ENCODE measurements at regions not wholly inside any gene's neighbourhood (a gene's known extent, or its start where the extent isn't known, plus 50 kb on each side); places are given as distances from the start of the nearest gene placed in this dataset.

DNA sequence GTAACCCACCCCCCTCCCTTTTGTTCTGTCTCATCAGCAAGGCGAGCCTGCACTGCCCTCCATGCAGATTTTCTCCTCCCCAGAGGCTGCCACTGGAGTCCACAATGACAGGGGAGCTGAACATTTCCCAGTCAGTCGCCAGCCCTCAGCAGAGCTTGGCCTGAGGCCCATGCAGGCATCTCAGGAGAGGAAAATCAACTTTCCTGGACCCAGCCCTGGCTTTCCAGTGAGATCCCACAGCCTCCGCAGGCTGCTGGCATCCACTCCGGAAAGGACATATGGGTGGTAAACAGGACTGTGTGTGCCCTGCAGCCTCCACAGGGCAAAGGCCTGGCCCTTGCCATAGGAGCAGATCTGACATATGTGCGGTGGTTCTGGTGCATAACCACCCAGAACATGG, 253.8 kb downstream of the TNS1 start:
- no peak for DNase-seq (ENCODE audit: low read depth in 3 of 3)

DNA sequence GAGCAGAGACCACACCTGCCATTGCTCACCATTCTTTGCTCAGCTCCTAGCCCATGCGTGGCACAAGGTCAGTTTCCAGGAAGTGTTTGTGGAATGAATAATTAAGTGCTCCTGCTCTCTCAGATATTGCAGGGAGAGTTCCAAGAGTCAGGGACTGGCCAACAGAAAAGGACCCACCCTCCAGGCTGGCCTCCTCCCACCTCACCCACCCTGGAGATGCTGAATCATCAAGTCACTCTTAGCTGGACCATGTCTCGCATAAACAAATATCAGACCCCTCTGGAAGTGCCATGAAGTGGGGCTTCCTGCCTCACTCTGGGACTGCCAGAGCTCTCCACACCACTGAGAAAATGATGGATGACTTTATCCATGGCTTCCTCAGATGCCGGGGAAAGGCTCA, 256.0 kb downstream of the TNS1 start:
- DNase-seq (ENCODE audit: low read depth in 3 of 3) = no peak

DNA sequence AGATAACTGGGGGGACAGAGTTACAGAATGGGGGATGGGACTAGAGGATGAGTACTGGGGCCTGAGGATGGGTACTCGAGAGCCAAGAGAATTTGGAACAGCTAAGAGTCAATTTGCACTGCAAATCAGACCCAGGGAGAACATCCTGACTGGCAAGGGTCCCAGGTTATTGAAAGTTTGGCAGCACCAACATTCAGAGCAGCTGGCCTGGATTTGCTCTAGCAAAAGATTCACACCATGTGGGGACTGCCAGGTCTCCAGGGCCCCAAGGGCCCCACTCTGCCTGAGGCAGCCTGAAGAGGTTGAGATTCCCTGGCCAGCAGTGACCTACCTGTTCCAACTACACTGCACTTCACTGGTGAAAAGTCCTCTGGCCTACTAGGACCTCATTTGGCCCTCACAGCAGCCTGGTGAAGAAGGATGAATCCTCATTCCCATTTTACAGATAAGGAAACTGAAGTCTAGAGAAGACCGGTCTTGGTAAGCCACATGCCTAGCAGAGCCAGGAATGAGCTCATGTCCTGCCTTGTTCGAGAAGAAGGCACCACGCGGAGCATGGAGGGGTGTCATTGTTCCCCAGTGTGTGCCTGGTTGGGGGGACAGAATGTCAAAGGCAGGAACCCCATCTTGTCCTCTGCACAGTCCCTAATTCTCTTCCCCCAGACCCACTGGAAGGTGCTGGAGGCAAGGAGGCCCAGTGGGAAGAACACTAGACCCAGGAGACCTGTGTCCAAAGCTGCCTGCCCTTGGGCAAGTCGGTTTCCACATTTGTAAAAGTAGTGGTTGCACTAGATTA, 258.6 kb downstream of the TNS1 start:
- no peak for DNase-seq (ENCODE audit: low read depth in 3 of 3)

DNA sequence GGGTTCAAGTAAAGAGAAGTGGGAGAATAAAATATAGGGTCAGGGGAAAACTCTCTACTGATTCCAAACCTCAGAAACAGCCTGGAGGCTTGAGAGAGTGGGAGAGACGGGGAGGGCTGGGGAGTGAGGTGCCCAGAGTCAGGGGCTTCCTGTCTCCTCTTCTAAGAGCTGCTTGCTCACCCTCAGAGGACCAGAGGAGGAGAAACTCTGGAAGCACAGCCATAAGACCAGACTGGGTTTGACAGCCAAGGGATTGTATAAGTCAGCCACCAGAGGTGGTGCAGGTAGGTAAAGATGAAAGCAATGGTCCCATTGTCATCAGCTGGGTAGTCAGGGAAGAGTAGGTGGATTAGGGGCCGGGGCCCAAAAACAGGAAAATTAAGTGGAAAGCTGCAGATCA, 259.4 kb downstream of the TNS1 start:
- DNase-seq (ENCODE audit: low read depth in 3 of 3) = no peak

DNA sequence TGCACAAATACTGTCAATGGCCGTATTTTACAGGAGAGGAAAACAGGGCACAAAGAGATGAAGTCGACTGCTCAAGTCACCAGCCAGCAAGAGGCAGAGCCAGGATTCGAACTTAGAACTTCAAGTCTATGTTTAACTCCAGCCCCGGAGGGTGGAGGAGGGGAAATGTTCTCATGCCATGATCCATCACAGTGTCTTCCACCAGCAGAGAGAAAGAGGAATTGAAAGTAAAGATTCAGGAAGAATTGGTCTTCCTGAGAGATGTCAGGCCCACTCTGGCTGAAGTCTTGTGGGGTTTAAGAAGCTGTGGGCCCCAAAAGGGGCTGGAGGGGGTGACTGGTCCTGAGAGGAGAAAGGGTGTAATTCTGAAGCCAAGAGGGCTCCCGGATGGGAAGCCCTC, 260.0 kb downstream of the TNS1 start:
- DNase-seq (ENCODE audit: low read depth in 3 of 3) = no peak

DNA sequence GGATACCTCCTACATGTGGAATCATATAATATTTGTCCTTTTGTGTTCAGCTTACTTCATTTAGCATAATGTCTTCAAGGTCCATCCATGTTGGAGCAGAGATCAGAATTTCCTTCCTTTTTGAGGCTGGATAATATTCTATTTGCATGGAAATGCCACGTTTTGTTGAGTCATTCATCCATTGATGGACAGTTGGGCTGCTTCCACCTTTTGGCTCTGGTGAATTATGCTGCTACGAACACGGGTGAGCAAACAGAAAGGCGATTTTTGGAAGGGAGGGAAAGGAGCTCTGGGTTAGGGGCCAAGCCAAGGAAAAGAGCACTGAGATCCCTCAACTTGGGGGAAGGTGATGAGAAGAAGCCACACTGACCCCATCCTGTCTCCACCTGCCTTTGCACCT, 260.5 kb downstream of the TNS1 start:
- DNase-seq (ENCODE audit: low read depth in 3 of 3) = no peak

DNA sequence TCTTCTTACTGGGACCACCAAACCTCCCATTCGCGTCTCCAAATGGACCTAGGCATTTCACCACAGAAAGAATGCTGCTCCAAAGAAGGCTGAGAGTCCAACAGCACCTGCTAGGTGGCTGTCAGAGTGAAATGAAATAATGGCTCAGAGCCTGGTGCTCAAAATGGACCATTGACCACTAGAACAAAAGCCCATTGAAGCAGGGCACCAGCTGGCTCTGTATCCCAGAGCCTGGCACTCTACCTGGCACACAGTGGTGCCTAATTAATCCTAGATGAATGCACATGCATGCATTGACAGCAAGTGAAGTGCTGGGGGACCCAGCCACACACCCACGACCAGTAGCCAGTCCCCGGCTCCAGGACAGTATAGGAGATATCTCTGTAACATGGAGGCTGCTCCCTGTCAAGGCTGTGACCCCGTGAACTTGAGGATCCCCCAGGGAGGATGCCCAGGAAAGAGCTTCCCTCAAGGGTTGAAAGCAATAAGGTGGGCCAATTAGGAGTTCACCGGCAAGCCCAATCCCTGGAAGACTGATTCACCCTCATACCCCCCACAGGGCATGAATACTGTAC, 261.3 kb downstream of the TNS1 start:
- DNase-seq (ENCODE audit: low read depth in 3 of 3) = no peak

DNA sequence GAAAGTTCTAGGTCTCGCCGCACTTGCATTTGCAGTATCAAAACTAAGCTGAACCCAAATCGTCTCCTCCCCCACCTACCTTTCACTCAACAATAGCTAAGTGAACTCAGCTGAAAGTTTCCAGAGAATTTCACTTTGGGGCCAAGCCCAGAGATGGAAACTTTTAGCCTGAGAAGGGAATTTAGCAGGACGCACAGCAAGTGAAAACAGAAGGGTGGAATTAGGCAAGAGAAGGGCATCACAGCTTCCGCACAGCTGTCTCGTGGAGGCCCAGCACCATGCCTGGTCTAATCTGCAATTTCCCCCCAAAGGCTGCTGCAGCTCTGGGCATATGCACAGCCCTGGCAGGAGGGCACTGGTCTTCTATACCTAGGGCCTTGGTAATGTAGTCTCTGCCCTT, 262.0 kb downstream of the TNS1 start:
- DNase-seq (ENCODE audit: low read depth in 3 of 3) = no peak

DNA sequence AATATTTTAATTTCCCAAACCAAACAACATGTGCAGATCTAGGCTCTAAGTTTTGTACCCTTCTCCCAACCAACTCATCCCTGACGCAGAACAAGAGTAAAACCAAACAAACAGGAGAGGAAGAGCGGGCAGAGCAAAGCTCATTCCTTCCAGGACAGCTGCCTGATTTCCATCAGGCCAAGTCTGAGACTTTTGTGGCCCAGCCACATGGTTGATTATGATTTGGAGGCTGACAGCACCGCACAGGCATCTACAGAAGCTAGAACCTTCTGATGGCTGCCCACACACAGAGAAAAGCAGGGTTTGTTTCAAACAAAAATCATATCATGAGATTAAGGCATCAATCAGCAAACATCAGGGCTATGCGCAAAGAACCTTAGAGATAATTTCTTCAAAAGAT, 262.6 kb downstream of the TNS1 start:
- no peak for DNase-seq (ENCODE audit: low read depth in 3 of 3)

DNA sequence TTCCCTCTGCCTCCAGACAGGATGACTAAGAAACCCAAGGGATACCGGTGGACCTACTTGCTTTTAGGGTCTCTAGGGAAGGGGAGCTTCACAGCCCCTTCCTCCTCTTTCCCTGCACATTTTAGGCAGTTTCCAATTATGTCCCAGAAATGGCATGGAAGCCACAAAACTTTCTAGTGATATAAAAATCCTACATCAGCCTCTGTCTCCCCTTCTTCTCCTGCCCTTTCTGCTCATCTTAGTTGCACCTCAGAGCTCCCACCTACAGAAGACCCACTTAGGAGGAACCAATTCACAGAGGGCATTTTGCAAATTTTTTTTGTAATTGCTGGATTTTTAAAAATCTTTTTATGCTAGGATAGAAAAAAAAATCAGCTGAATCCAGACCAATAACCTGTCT, 263.1 kb downstream of the TNS1 start:
- DNase-seq (ENCODE audit: low read depth in 3 of 3) = no peak

DNA sequence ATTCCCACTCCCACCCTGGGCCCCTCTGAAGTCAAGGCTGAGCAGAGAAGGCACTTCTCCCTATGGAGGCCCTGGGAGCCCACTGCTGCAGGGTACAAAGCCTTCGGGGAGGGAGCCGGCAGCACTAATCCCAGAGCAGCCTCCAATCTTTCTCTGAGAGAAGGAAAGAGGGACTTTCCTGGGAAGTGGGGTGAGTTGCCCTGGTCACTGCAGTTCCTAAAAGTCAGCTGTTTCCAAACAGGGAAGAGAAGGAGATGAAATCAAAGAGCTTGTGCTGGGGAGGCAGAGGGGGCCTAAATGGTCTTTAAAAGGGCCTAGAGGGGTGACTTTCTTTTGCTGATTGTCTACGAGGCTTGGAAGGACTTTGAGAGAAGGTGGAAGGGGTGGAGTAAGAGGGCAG, 264.7 kb downstream of the TNS1 start:
- DNase-seq (ENCODE audit: low read depth in 3 of 3) = no peak

DNA sequence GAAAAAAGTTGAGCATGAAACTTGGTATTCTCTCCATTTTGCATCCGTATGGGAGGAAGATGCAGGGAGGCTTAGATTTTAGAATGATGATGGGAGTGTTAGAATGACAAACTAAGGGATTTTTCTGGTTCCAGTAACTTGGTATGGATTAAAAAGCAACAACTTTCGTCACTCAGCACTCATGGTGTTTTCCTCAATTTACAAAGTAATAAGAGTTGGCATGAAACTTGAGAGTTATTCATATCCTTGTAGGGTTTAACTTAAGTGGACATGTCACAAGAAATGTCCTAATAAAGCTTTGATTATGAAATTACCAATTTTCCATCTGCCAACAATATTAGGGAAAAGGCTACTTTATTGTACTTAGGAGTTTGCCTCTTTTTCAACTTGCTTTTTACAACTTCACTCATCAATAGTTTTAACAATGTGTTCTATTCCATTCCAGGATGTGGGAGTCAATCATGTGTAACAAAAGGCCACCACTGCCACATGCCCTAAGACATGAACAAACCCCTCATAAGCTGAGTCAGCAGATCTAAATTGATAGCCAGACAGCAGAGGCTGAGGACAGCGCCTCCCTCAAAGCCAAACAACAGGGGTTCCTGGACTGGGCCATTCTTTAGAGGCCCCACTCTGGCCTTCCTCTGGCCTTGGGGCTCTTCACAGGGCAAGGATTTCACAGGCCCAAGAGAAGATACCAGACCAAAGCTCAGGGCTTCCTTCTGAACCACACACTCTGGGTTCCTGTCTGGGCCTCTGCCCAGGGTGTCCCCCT, 265.8 kb downstream of the TNS1 start:
- no peak for DNase-seq (ENCODE audit: low read depth in 3 of 3)

DNA sequence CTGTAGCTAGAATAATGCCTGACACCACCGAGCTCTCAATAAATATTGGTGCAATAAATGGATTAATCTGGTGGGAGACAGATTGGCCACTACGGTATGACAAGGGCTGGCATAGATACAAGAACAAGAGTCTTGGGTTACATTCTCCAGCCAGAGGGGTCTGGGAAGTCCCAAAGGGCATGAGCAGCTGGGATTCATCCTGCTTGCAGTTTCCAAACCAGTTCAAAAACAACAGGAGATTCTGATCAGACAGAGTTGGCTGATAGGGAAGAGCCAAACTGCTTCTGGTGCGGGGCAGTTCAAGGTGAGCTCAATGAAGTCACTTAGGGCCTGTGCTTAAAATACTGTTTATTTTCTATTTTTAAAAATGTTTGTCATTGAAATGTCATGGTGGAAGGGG, 266.9 kb downstream of the TNS1 start:
- no peak for DNase-seq (ENCODE audit: low read depth in 3 of 3)

DNA sequence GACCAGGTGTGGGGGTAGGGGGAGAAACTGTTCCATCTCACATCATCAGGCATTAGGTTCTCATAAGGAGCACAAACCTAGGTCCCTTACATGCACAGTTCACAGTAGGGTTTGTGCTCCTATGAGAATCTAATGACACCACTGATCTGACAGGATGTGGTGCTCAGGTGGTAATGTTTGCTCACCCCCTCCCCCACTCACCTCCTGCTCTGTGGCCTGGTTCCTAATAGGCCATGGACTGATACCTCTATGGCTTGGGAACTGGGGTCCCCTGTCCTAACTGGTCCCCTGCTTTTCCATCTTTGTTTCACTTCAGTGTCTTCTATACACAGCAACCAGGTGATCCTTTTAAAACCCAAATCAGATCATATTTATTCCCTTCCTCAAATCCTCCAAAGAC, 267.8 kb downstream of the TNS1 start:
- no peak for DNase-seq (ENCODE audit: low read depth in 3 of 3)

DNA sequence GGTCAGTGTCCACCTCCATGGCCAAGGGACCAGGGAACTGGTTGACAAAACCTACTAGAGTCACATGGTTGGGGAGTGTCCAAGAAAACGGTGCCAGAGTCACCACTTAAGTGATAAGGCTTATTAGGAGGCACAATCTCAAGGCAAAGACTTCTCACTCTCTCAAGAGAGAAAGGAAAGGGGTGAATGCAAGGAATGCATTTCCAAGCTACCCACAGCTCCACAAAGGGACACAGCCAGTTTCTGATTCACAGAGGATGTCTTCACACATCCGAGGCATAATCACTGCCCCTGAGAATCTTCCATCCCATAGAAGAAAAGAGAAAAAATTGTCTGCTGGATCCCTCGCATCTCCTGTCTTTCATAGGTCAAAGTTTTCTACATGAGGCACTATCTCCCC, 269.3 kb downstream of the TNS1 start:
- no peak for DNase-seq (ENCODE audit: low read depth in 3 of 3)

DNA sequence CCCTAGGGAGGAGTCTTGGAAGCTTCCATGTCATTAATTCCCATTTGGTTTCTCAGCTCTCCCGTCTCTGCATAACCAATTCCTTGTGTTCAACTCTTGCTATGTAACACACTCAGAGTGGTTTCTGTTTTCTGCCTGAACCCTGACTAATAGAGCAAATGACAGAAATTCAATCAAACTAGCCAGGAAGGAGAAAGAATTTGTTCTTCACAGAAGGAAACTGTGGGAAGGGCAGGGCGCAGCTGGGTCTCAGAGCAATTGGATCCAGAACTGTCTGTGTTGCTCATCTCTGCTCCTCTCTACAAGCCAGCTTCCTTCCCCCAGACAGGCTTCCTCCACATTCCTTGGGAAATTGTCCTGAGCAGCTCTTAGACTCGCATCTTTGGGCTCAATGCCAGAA, 269.8 kb downstream of the TNS1 start:
- no peak for DNase-seq (ENCODE audit: low read depth in 3 of 3)

DNA sequence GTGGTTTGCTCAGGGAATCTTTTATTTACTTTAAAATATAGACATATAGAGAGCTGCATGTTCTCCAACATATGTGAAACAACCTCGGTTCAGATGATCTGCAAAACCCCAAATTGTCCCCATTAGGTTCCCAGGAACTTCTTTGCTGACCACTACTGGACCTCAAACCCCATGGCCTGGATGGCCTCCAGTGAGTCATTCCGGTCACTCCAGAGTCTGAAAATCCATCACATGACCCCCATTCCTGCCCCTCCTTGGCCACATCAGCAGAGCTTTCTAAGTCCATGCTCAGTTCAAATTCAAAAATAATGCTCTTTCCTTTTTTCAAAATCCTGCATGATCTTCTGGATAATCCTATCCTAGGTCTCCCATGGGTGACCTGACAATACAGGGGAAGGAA, 271.0 kb downstream of the TNS1 start:
- no peak for DNase-seq (ENCODE audit: low read depth in 3 of 3)

DNA sequence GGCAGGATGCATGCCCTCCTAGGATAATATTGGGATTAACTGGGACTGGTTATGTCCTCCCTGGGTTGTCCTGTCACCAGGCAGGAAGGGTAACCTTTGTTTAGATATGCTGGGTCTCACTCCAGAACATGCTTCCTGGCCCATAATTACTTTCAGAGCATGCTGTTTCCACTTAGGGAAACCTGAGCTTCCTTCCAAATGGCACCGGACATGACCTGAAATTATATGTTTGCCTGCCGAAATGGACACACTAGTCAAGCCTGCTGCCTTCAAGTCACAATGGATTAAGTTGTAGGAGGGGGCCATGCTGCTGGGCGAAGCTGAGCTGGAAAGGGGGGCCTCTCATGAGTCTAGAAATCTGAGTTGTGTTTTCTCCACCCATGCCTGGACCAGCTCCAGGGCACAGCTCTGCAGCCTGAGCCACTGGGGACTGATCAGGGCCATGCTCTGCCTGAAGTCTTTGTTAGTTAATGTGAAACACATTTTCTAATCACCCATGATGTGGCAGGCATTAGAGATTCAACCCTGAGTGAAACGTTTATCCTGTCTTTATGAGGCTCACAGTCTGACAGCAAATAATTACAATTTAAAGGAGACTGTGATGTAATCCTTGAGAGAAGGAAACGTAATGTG, 273.3 kb downstream of the TNS1 start:
- no peak for DNase-seq (ENCODE audit: low read depth in 3 of 3)

DNA sequence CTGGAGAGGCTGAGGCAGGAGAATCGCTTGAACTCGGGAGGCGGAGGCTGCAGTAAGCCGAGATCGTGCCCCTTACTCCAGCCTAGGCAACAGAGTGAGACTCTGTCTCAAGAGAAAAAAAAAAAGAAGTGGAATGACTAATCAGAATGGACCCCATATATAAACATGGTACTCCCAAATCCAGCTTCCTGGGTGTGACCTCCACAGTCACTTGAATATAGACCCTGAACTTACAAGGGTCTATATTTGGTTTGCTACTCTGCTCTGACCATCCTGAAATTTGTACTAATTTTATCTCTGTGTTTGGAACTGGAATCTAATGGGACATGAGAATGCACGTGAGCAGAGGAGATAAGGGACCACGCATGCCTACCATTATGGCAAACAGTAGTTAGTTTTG, 275.0 kb downstream of the TNS1 start:
- DNase-seq (ENCODE audit: low read depth in 3 of 3) = no peak

DNA sequence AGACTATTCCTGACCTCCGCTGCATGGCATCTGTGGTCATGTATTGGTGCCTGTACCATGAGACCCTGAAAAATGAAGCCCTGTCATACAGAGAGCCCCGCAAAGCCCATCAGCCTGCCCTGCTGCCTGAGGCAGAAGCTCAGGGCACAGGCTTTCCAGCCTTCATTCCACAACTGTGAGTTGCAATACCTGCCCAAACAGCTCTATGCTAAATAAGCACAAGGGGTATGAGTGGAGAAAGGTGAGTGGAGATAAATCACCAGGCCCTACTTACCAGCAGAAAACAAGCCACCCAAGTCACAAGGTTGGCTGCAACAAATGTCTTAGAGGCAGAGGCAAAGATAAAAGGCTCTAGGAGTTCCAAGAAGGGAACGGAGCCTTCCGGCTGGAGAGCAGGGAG, 277.4 kb downstream of the TNS1 start:
- DNase-seq (ENCODE audit: low read depth in 3 of 3) = no peak

DNA sequence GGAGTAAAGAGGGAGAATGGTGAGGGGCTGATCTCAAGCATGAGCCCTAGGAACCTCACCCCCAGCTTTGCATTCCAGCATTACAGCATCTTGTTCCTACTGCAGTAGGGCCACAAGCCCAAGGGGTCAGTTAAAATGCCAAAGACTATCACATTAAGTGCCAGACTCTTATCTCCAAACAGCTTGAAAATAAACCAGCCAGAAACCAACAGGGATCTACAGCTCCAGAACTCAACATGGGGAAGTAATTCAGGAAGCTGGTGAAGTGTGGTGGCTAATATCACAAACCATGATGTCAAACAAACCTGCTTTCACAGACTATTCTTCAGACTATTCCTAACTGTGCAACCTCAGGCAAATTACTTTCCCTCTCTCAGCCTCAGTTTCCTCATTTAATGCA, 278.3 kb downstream of the TNS1 start:
- no peak for DNase-seq (ENCODE audit: low read depth in 3 of 3)

DNA sequence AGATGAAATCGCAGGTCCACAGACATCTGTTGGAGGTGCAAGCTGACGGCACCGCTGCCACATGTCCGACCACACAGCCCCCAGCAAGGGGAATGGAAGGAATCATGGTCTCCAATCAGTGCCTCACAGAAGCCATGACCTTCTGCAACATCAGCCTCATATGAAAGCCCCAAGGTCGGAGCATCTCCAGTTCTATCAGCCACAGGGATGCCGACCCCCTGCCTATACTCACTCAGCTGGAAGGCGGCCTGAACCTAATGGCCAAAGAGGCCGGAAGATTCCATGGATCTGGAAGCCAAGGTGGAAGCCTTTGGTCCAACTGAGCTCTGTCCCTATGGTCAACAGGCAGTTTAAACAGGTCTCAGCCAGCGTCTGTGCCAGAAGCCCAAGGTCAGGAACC, 278.8 kb downstream of the TNS1 start:
- no peak for DNase-seq (ENCODE audit: low read depth in 3 of 3)
